HL-60 (cell line): ENCODE measurements at regions not wholly inside any gene's neighbourhood (a gene's known extent, or its start where the extent isn't known, plus 50 kb on each side); places are given as distances from the start of the nearest gene placed in this dataset.

Experiments used
- DNase-seq, 2 experiments: peaks; one replicate each; pipeline ENCODE4 v3.0.0-alpha.2; 2010 to 2020; ENCODE audit warnings: low read depth in 1 of 2, low spot score in 1 of 2
- H3K27ac ChIP-seq: fragments of 250-450 bp; sonication (Bioruptor Pico); replicated peaks from 2 replicates; pipeline ENCODE4 v1.5.1; 2020; ENCODE audit warnings: mild to moderate bottlenecking, moderate library complexity
- H3K27me3 ChIP-seq: fragments of 250-450 bp; sonication (Bioruptor Pico); 2 replicates; pipeline ENCODE4 v1.5.1; 2021; ENCODE audit warnings: mild to moderate bottlenecking, moderate library complexity; ENCODE audit not compliant: insufficient read depth, poor library complexity, severe bottlenecking
- H3K4me3 ChIP-seq: replicated peaks from 2 replicates; pipeline ENCODE4 v1.5.1; 2011; ENCODE audit warnings: mild to moderate bottlenecking, control low read depth, low read length; ENCODE audit not compliant: insufficient read depth
- GABPA ChIP-seq: IDR thresholded peaks from 2 replicates; pipeline ENCODE4 v1.6.1; 2012; ENCODE audit warnings: low read depth
- POLR2AphosphoS5 ChIP-seq: IDR thresholded peaks from 2 replicates; pipeline ENCODE4 v1.6.1; 2012; ENCODE audit warnings: low read depth
- REST ChIP-seq: IDR thresholded peaks from 2 replicates; pipeline ENCODE4 v1.6.1; 2012; ENCODE audit warnings: low read depth; ENCODE audit not compliant: insufficient replicate concordance
- SPI1 ChIP-seq: IDR thresholded peaks from 2 replicates; pipeline ENCODE4 v1.6.1; 2012; ENCODE audit warnings: low read depth, mild to moderate bottlenecking, borderline replicate concordance
- TF ChIP-seq, protein P1 (sequence below): IDR thresholded peaks from one replicate; pipeline ENCODE4 v1.5.1; 2011; ENCODE audit warnings: low read length, control low read depth, inconsistent platforms; ENCODE audit not compliant: insufficient read depth

GRCh38 chr1:245051349-245052221 is 103.2 kb upstream of the KIF26B start:
- H3K27ac ChIP-seq: peak overlapping the region; percentile 80
- peak; percentile 96 to 98 for DNase-seq
- peak overlapping the region; percentile 29 for H3K4me3 ChIP-seq

GRCh38 chr1:245046769-245047168 is 108.0 kb upstream of the KIF26B start:
- Histone ChIP-seq H3K4me3 (no peak overlapping the region), H3K27me3 (no peaks in the 10 kb centered on the region), H3K27ac (no peak overlapping the region)
- DNase-seq: no peak
- TF ChIP-seq REST (no peak), POLR2AphosphoS5 (no peak), GABPA (no peak), SPI1 (no peak)
- TF ChIP-seq, protein P1, sequence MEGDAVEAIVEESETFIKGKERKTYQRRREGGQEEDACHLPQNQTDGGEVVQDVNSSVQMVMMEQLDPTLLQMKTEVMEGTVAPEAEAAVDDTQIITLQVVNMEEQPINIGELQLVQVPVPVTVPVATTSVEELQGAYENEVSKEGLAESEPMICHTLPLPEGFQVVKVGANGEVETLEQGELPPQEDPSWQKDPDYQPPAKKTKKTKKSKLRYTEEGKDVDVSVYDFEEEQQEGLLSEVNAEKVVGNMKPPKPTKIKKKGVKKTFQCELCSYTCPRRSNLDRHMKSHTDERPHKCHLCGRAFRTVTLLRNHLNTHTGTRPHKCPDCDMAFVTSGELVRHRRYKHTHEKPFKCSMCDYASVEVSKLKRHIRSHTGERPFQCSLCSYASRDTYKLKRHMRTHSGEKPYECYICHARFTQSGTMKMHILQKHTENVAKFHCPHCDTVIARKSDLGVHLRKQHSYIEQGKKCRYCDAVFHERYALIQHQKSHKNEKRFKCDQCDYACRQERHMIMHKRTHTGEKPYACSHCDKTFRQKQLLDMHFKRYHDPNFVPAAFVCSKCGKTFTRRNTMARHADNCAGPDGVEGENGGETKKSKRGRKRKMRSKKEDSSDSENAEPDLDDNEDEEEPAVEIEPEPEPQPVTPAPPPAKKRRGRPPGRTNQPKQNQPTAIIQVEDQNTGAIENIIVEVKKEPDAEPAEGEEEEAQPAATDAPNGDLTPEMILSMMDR: no peak

More at GRCh38 chr1:245051349-245052221, 103.2 kb upstream of the KIF26B start:
- H3K27me3 ChIP-seq: no peaks in the 10 kb centered on the region
- no peak for TF ChIP-seq REST
- TF ChIP-seq, protein P1: no peak
- peak; percentile 75 for TF ChIP-seq POLR2AphosphoS5
- no peak for TF ChIP-seq GABPA
- peak; percentile 76; the same call in 1 of the 2 replicates for TF ChIP-seq SPI1

- Histone ChIP-seq H3K4me3 (no peak overlapping the region), H3K27ac (no peak overlapping the region), H3K27me3 (no peaks in the 10 kb centered on the region)
- DNase-seq: no peak
- TF ChIP-seq REST (no peak), POLR2AphosphoS5 (no peak), GABPA (no peak), SPI1 (no peak)
- TF ChIP-seq, protein P1: no peak
Measured at GRCh38 chr1:245046315-245046714, 108.5 kb upstream of the KIF26B start.
